BLaER1 (cell line): ENCODE measurements at regions not wholly inside any gene's neighbourhood (a gene's known extent, or its start where the extent isn't known, plus 50 kb on each side); places are given as distances from the start of the nearest gene placed in this dataset.

Source experiments
- H3K27ac ChIP-seq: shearing (Covaris generic); formaldehyde crosslinking; 2 replicates; pipeline ENCODE4 v1.8.1; 2022
- H3K27me3 ChIP-seq: shearing (Covaris generic); formaldehyde crosslinking; 2 replicates; pipeline ENCODE4 v1.8.1; 2022
- H3K36me3 ChIP-seq: shearing (Covaris generic); formaldehyde crosslinking; 2 replicates; pipeline ENCODE4 v1.8.1; 2022
- H3K4me1 ChIP-seq: shearing (Covaris generic); formaldehyde crosslinking; 2 replicates; pipeline ENCODE4 v1.8.1; 2022
- H3K4me2 ChIP-seq: shearing (Covaris generic); formaldehyde crosslinking; 2 replicates; pipeline ENCODE4 v1.8.1; 2022
- H3K4me3 ChIP-seq: shearing (Covaris generic); formaldehyde crosslinking; 2 replicates; pipeline ENCODE4 v1.8.1; 2022
- H3K9ac ChIP-seq: shearing (Covaris generic); formaldehyde crosslinking; 2 replicates; pipeline ENCODE4 v1.8.1; 2022
- H3K9me3 ChIP-seq: shearing (Covaris generic); formaldehyde crosslinking; 2 replicates; pipeline ENCODE4 v1.8.1; 2022
- H4K20me1 ChIP-seq: shearing (Covaris generic); formaldehyde crosslinking; 2 replicates; pipeline ENCODE4 v1.8.1; 2022
- Cebpa-rat ChIP-seq: shearing (Covaris generic); IDR thresholded peaks from 2 replicates; pipeline ENCODE4 v1.8.1; 2022

GRCh38 chr17:77498791-77499698 is 358.3 kb downstream of the SEC14L1 start:
- H3K4me2 ChIP-seq = no peak overlapping the region
- H3K4me1 ChIP-seq = peaks cover 18% of the 10 kb centered on the region
- H3K27me3 ChIP-seq = no peaks in the 10 kb centered on the region
- no peaks in the 10 kb centered on the region for H3K9me3 ChIP-seq
- H3K36me3 ChIP-seq = peaks cover 81% of the 10 kb centered on the region
- H3K9ac ChIP-seq = no peak overlapping the region
- no peak overlapping the region for H3K4me3 ChIP-seq
- 0 out of 2 replicates have a peak overlapping the region, but pooled peaks have one; percentile 8 for H3K27ac ChIP-seq
- no peak for TF ChIP-seq Cebpa-rat
- peaks cover 53% of the 10 kb centered on the region for H4K20me1 ChIP-seq

- no peak overlapping the region for H3K9ac ChIP-seq
- H3K4me2 ChIP-seq = no peak overlapping the region
- H3K4me3 ChIP-seq = no peak overlapping the region
- H3K36me3 ChIP-seq = peaks cover 73% of the 10 kb centered on the region
- no peaks in the 10 kb centered on the region for H3K9me3 ChIP-seq
- H3K4me1 ChIP-seq = peaks cover 10% of the 10 kb centered on the region
- H3K27me3 ChIP-seq = no peaks in the 10 kb centered on the region
- peaks cover 45% of the 10 kb centered on the region for H4K20me1 ChIP-seq
- 0 out of 2 replicates have a peak overlapping the region, but pooled peaks have one; percentile 8 for H3K27ac ChIP-seq
- no peak for TF ChIP-seq Cebpa-rat
Measured at GRCh38 chr17:77499699-77500435, 359.1 kb downstream of the SEC14L1 start.

- H3K4me3 ChIP-seq = no peak overlapping the region
- H3K4me1 ChIP-seq = no peaks in the 10 kb centered on the region
- no peak overlapping the region for H3K9ac ChIP-seq
- peaks cover 37% of the 10 kb centered on the region; the same call in 1 of the 2 replicates for H4K20me1 ChIP-seq
- H3K9me3 ChIP-seq = no peaks in the 10 kb centered on the region
- no peak overlapping the region for H3K4me2 ChIP-seq
- H3K36me3 ChIP-seq = peaks cover 62% of the 10 kb centered on the region
- TF ChIP-seq Cebpa-rat = no peak
- H3K27ac ChIP-seq = no peak overlapping the region
- H3K27me3 ChIP-seq = no peaks in the 10 kb centered on the region
Measured at GRCh38 chr17:77501101-77501566, 360.4 kb downstream of the SEC14L1 start.

GRCh38 chr17:77501751-77502625 is 361.2 kb downstream of the SEC14L1 start:
- peaks cover 29% of the 10 kb centered on the region; the same call in 1 of the 2 replicates for H4K20me1 ChIP-seq
- no peak overlapping the region for H3K9ac ChIP-seq
- no peak overlapping the region for H3K27ac ChIP-seq
- no peaks in the 10 kb centered on the region for H3K4me1 ChIP-seq
- H3K36me3 ChIP-seq = peaks cover 53% of the 10 kb centered on the region
- no peaks in the 10 kb centered on the region for H3K9me3 ChIP-seq
- TF ChIP-seq Cebpa-rat = no peak
- H3K4me3 ChIP-seq = no peak overlapping the region
- H3K4me2 ChIP-seq = no peak overlapping the region
- H3K27me3 ChIP-seq = no peaks in the 10 kb centered on the region

GRCh38 chr17:77502626-77503292 is 362.0 kb downstream of the SEC14L1 start:
- Histone ChIP-seq H3K27me3 (no peaks in the 10 kb centered on the region), H3K27ac (no peak overlapping the region), H3K4me2 (no peak overlapping the region), H3K4me3 (no peak overlapping the region), H3K9ac (no peak overlapping the region), H3K36me3 (peaks cover 46% of the 10 kb centered on the region), H3K9me3 (no peaks in the 10 kb centered on the region), H3K4me1 (no peaks in the 10 kb centered on the region), H4K20me1 (peaks cover 26% of the 10 kb centered on the region; the same call in 1 of the 2 replicates)
- TF ChIP-seq Cebpa-rat = no peak

- peaks cover 26% of the 10 kb centered on the region; the same call in 1 of the 2 replicates for H4K20me1 ChIP-seq
- no peaks in the 10 kb centered on the region for H3K4me1 ChIP-seq
- no peak overlapping the region for H3K27ac ChIP-seq
- H3K4me3 ChIP-seq = no peak overlapping the region
- no peak for TF ChIP-seq Cebpa-rat
- H3K27me3 ChIP-seq = no peaks in the 10 kb centered on the region
- H3K36me3 ChIP-seq = peaks cover 41% of the 10 kb centered on the region
- H3K4me2 ChIP-seq = no peak overlapping the region
- H3K9ac ChIP-seq = no peak overlapping the region
- no peaks in the 10 kb centered on the region for H3K9me3 ChIP-seq
Measured at GRCh38 chr17:77503293-77503655, 362.5 kb downstream of the SEC14L1 start.

GRCh38 chr17:77503916-77504651 is 363.3 kb downstream of the SEC14L1 start:
- Histone ChIP-seq H3K27me3 (no peaks in the 10 kb centered on the region), H3K9me3 (no peaks in the 10 kb centered on the region), H3K36me3 (peaks cover 36% of the 10 kb centered on the region), H4K20me1 (peaks cover 26% of the 10 kb centered on the region; the same call in 1 of the 2 replicates), H3K9ac (no peak overlapping the region), H3K4me2 (no peak overlapping the region), H3K4me1 (no peaks in the 10 kb centered on the region), H3K4me3 (no peak overlapping the region), H3K27ac (no peak overlapping the region)
- TF ChIP-seq Cebpa-rat = no peak

- no peak overlapping the region for H3K4me2 ChIP-seq
- no peak overlapping the region for H3K9ac ChIP-seq
- H3K36me3 ChIP-seq = peaks cover 29% of the 10 kb centered on the region
- no peaks in the 10 kb centered on the region for H3K9me3 ChIP-seq
- no peak overlapping the region for H3K4me3 ChIP-seq
- H4K20me1 ChIP-seq = peaks cover 20% of the 10 kb centered on the region; the same call in 1 of the 2 replicates
- no peaks in the 10 kb centered on the region for H3K27me3 ChIP-seq
- TF ChIP-seq Cebpa-rat = no peak
- H3K4me1 ChIP-seq = no peaks in the 10 kb centered on the region
- no peak overlapping the region for H3K27ac ChIP-seq
Measured at GRCh38 chr17:77504652-77505155, 363.9 kb downstream of the SEC14L1 start.
